Spleen (tissue), 7 donors: ENCODE measurements at regions not wholly inside any gene's neighbourhood (a gene's known extent, or its start where the extent isn't known, plus 50 kb on each side); places are given as distances from the start of the nearest gene placed in this dataset.

Experiments
- POLR2A ChIP-seq, 3 donors: fragments of 450-650 bp; IDR thresholded peaks; one replicate each; pipeline ENCODE4 v1.5.1; 2017; ENCODE audit warnings: antibody characterized with exemption in 3 of 3, mild to moderate bottlenecking in 1 of 3
- TF ChIP-seq, protein P1 (sequence below), 11 experiments: fragments of 200-600 bp in 7 of 11; fragments of 450-650 bp in 4 of 11; sonication (generic) in 4 of 11; IDR thresholded peaks in 8 of 11; conservative IDR thresholded peaks in 3 of 11; 1 replicate in 7 of 11; 2 replicates in 4 of 11; pipeline versions ENCODE4 v1.4.0 to v1.8.0; 2016 to 2021; ENCODE audit warnings: antibody characterized with exemption in 11 of 11, inconsistent platforms in 4 of 11, mild to moderate bottlenecking in 1 of 11
- donor health status: DM: no; HTN: no; CAD: no; lungs with moderate emphysema.
- donor health status: DM: no; HTN: no; CAD: no.
- donor health status: DM: no; HTN: no; CAD: no.

- TF ChIP-seq, protein P1, sequence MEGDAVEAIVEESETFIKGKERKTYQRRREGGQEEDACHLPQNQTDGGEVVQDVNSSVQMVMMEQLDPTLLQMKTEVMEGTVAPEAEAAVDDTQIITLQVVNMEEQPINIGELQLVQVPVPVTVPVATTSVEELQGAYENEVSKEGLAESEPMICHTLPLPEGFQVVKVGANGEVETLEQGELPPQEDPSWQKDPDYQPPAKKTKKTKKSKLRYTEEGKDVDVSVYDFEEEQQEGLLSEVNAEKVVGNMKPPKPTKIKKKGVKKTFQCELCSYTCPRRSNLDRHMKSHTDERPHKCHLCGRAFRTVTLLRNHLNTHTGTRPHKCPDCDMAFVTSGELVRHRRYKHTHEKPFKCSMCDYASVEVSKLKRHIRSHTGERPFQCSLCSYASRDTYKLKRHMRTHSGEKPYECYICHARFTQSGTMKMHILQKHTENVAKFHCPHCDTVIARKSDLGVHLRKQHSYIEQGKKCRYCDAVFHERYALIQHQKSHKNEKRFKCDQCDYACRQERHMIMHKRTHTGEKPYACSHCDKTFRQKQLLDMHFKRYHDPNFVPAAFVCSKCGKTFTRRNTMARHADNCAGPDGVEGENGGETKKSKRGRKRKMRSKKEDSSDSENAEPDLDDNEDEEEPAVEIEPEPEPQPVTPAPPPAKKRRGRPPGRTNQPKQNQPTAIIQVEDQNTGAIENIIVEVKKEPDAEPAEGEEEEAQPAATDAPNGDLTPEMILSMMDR (IDR thresholded peaks at IDR 0.05 in 8 of 11, conservative IDR thresholded peaks at IDR 0.05 in 3 of 11) = no peak
- TF ChIP-seq POLR2A (IDR thresholded peaks at IDR 0.05) = no peak
Observed at GRCh38 chr7:109893231-109893630, 1197.7 kb upstream of the LRRN3 start.
